Left colon (tissue), 2 donors: ENCODE measurements at regions not wholly inside any gene's neighbourhood (a gene's known extent, or its start where the extent isn't known, plus 50 kb on each side); places are given as distances from the start of the nearest gene placed in this dataset.
"Not testable (repeated sequence)": the region's sequence is repeated elsewhere in the genome, so short reads cannot be mapped to it uniquely, and the experiment has no call there.

Source experiments
- ATAC-seq: fragments of 200-7000 bp; cut with Tn5 transposase; one replicate; pipeline ENCODE4 v1.9.1; 2020; ENCODE audit warnings: mild to moderate bottlenecking, moderate library complexity
- DNase-seq, 2 donors: peaks; one replicate each; pipeline ENCODE4 v3.0.0-alpha.2; 2020
- intact Hi-C, 2 donors: fragments of 100-400 bp; cut with DNase I in 1 of 2; cut with micrococcal nuclease in 1 of 2; formaldehyde crosslinking; loops; one replicate each; pipeline versions ENCODE4 v1.11.2 to v1.14.0; 2022; cut with DNase I, micrococcal nuclease
- donor health status: DM: no; HTN: no; CAD: no.
- donor health status: DM: yes; HTN: yes; CAD: no.

- intact Hi-C loops = no loop called here
These were observed 129.8 kb upstream of the GBE1 start for GRCh38 chr3:81891055-81891895.

GRCh38 chr3:81888914-81889557 is 127.6 kb upstream of the GBE1 start:
- intact Hi-C loops = no loop called here
- ATAC-seq (no peak), DNase-seq (no peak)

More at GRCh38 chr3:81891055-81891895, 129.8 kb upstream of the GBE1 start:
- no peak for DNase-seq
- ATAC-seq = no peak

GRCh38 chr3:81887448-81887847 is 126.0 kb upstream of the GBE1 start:
- no peak for DNase-seq
- intact Hi-C loops = no loop called here
- no peak for ATAC-seq

GRCh38 chr3:81886081-81886480 is 124.6 kb upstream of the GBE1 start:
- no peak for ATAC-seq
- no peak for DNase-seq
- intact Hi-C loops = no loop called here

GRCh38 chr3:81884791-81885190 is 123.3 kb upstream of the GBE1 start:
- no peak for DNase-seq
- no peak for ATAC-seq
- intact Hi-C loops = no loop called here

GRCh38 chr3:81876826-81877225 is 115.4 kb upstream of the GBE1 start:
- DNase-seq (no peak), ATAC-seq (no peak)
- intact Hi-C loops = no loop called here

- DNase-seq = no peak
- ATAC-seq = no peak
- intact Hi-C loops = no loop called here
These were observed 113.3 kb upstream of the GBE1 start for GRCh38 chr3:81874738-81875137.

- DNase-seq (no peak), ATAC-seq (no peak)
- intact Hi-C loops = no loop called here
These were observed 111.1 kb upstream of the GBE1 start for GRCh38 chr3:81872566-81872965.

- no peak for DNase-seq
- intact Hi-C loops = no loop called here
- ATAC-seq = no peak
These were observed 110.1 kb upstream of the GBE1 start for GRCh38 chr3:81871358-81872155.

- intact Hi-C loops = no loop called here
- DNase-seq (no peak), ATAC-seq (no peak)
These were observed 107.9 kb upstream of the GBE1 start for GRCh38 chr3:81869382-81869781.

GRCh38 chr3:81868597-81868996 is 107.2 kb upstream of the GBE1 start:
- ATAC-seq = no peak
- DNase-seq = no peak
- intact Hi-C loops = no loop called here

- intact Hi-C loops = no loop called here
- ATAC-seq = no peak
- DNase-seq = no peak
These were observed 106.4 kb upstream of the GBE1 start for GRCh38 chr3:81867875-81868274.

GRCh38 chr3:81865164-81865563 is 103.7 kb upstream of the GBE1 start:
- intact Hi-C loops, ATAC-seq, DNase-seq: not testable (repeated sequence)

- DNase-seq (no peak), ATAC-seq (no peak)
These were observed 102.8 kb upstream of the GBE1 start for GRCh38 chr3:81864272-81864671.

GRCh38 chr3:81863756-81864155 is 102.3 kb upstream of the GBE1 start:
- ATAC-seq = no peak
- intact Hi-C loops = no loop called here
- DNase-seq = no peak

More at GRCh38 chr3:81864272-81864671, 102.8 kb upstream of the GBE1 start:
- intact Hi-C loops = no loop called here

- ATAC-seq (no peak), DNase-seq (no peak)
- intact Hi-C loops = no loop called here
These were observed 100.1 kb upstream of the GBE1 start for GRCh38 chr3:81861593-81861992.

- DNase-seq (no peak), ATAC-seq (no peak)
- intact Hi-C loops = no loop called here
These were observed 98.1 kb upstream of the GBE1 start for GRCh38 chr3:81859524-81859923.

GRCh38 chr3:81853431-81853830 is 92.0 kb upstream of the GBE1 start:
- intact Hi-C loops = no loop called here
- DNase-seq (no peak), ATAC-seq (no peak)

- DNase-seq (no peak), ATAC-seq (no peak)
- intact Hi-C loops = no loop called here
These were observed 89.7 kb upstream of the GBE1 start for GRCh38 chr3:81851176-81851575.

GRCh38 chr3:81846988-81847387 is 85.5 kb upstream of the GBE1 start:
- ATAC-seq = no peak
- no peak for DNase-seq
- intact Hi-C loops = no loop called here
